GM11168 (cell line): ENCODE measurements at regions not wholly inside any gene's neighbourhood (a gene's known extent, or its start where the extent isn't known, plus 50 kb on each side); places are given as distances from the start of the nearest gene placed in this dataset.

ENCODE experiments used
- in situ Hi-C: fragments of 300-500 bp; cut with MboI; formaldehyde crosslinking; loops from one replicate; pipeline ENCODE4 v1.12.0; 2022; ENCODE audit warnings: low sequenced_read_pairs; ENCODE audit not compliant: unreplicated experiment

DNA sequence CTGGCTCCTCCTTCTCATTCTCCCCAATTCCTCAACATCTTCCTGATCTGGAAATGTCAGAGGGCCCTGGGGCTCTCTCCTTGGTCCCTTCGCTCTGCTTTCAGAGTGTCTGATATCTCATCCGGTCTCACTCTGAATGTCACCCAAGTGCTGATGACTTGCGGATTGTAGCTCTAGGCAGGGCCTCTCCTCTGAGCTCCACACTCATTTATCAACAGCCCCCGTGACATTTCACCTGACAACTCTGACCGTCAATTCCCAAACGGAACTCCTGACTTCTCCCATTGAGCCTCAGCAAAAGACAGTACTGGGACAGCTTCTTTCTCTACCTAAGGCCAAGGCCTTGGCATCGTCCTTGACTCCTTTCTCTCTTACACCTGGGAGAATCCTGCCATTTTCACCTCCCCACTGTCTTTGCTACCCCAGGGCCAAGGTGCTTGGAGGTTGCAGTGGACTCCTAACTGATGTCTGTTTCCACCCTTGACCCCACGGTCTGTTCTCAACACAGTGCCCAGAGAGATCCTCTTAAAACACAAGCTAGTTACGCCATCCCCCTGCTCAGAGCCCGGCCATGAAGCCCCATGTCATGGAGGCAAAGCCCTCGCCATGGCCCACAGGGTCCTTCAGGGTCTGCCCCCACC lies 57.5 kb upstream of the THY1 start:
- in situ Hi-C loops = loop anchor here (5.0 kb wide), 1 partner anchor 52 kb away; no protein-coding TSS in a partner anchor

DNA sequence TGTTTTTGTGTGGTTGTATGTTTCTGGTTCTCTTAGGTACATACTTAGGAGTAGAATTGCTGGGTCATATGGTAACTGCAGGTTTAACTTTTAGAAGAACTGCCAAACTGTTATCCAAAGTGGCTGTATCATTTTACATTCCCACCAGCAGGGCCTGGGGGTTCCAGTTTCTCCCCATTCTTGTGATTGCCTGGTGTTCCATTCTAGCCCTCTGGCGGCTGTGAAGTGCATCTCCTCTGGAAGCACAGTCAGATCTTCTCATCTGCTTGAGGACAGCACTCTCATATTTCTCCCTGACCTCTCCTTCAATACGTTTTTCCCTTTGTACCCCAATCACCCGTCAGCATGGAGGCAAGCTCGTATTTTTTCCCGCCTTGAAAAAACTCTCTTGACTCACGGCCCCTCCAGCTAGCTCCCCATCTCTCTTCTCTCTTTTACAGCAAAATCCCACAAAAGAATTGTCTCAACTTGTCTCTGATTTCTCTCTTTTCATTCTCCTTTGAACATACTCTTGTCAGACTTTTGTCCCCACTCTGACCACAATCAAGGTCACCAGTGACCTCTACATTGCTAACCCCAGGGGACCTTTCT lies 56.8 kb upstream of the THY1 start:
- in situ Hi-C loops = loop anchor here (5.0 kb wide), 1 partner anchor 53 kb away; no protein-coding TSS in a partner anchor

DNA sequence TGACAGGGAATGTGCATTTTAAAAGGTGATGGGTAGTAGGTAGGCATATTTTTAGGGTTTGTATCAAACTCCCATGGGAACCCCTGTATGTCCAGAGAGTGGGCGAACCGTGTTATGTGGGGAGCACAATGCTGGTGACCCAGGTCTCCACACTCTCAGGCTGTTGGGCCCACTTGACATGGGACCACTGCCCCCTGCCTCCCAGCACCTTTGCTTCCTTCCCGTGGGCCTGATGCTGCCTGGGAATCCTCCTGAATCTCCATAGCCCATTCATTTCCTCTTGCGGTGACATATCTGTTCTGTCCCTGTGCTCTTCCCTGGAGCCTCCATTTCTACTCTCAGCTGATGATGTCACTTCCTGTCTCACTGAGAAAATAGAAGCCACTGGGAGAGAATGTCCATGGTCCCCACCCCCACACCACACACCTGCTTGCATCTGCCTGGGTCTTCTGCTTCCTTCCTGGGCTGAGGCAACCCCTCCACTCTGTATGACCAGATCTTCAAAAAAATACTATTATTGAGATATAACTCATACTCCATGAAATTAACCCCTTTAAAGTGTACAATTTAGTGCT lies 55.8 kb upstream of the THY1 start:
- in situ Hi-C loops = no loop called here

DNA sequence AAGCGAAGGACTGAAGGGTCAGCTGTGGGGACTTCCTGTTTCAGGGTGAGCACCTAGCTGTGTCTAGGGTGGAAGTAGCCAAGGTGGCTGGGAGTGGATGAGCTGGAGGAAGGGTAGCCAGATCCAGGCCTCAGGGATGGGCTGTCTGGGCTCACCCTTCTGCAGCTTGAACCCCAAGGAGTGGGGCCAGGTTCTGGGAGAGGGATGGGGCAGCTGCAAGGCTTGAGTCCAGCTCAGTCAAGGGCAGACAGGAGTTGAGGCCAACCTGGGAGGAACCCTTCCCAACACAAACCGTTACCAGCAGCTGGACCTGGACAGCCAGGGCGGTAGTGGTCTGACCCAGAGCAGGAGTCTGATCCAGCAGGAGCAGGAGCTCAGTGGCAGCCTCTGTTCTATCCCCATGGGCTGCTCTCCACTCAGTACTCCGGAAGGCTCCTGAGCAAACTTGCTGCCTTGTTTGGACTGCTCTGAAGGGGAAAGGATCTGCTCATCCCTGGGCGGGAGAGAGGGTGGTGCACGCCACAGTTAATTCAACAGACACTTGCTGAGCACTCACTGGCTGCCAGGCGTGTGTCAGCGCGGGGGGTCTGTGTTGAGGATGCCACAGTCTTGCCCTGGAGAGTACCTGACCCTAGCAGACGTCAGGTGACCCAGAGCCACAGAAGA lies 53.8 kb upstream of the THY1 start:
- in situ Hi-C loops = no loop called here

DNA sequence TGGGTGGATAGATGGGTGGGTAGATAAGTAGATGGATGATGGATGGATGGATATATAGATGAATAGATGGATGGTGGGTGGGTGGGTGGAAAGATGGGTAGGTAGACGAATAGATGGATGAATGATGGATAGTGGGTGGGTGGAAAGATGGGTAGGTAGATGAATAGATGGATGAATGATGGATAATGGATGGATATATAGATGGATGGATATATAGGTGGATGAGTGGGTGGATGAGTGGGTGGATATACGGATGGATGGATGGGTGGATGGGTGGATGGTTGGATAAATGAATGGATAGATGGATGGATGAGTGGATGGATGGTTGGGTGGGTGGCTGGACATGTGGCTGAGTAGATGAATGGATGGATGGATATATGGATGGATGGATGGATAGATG lies 53.1 kb upstream of the THY1 start:
- in situ Hi-C loops = no loop called here

DNA sequence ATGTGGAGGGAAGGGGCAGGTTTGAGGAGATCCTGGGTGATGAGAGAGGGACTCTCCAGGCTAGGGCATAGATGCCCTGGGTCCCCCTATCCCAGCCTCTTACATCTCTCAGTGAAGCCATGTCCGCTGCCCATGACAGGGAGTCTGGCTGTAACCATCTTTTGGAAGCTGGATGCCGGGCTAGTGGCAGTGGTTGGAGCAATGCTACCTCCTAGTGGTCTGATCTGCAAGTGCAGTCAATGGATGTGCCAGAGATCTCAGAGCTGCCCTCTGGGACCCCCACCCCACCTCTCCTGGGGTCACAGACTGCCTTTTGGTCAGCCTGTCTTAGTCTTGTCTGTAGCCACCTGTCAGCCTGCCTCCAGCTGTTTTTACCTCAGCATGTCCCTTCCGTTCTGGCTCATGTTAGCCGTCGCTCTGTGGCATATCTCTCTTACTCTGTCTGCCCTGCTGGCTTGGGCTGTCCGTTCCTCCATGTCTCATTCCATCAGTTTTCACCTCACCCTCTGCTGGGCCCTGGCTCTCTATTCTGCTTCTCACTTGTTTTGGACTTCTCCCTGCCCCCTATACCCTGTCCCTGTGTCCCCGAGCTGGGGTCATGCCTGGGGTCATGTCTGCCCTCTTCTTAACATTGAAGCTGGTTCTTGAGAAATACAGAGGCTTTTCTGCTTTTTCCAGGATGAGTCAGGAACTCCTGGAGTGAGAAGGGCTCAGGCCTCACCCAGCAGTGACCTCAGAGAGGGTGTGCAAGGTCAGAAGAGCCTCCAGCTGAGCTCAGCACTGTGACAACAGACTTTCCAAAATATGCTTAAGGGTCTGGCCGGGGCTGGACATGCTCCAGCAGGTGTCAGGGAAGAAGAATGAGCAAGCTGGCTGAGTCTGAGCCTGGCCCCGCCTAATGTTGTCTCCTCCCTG lies 52.0 kb upstream of the THY1 start:
- in situ Hi-C loops = loop anchor here (5.0 kb wide), 1 partner anchor 118 kb away; no protein-coding TSS in a partner anchor

- in situ Hi-C loops = loop anchor here (5.0 kb wide), 1 partner anchor 117 kb away; no protein-coding TSS in a partner anchor
Observed at GRCh38 chr11:119473901-119474681, 51.1 kb upstream of the THY1 start.

GRCh38 chr11:119473226-119473625 lies 50.3 kb upstream of the THY1 start:
- in situ Hi-C loops = loop anchor here (5.0 kb wide), 1 partner anchor 116 kb away; no protein-coding TSS in a partner anchor

DNA sequence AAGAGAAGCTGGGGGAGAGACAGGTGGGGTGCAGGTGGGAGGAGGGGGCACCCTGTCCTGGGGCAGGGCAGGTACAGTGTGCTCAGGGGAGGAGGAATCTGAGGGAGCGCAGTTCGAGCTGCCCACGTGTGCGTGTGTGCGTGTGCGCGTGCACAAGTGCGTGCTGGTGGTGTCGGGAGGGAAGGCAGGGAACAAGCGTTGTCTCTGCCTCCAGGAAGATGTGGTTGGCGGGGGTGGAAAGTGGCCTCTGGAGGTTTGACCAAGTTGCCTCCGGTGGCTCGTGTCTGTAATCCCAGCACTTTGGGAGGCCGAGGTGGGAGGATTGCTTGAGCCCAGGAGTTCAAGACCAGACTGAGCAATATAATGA lies 49.9 kb upstream of the THY1 start:
- in situ Hi-C loops = loop anchor here (5.0 kb wide), 1 partner anchor 116 kb away; no protein-coding TSS in a partner anchor
